ENCODE measurements at regions not wholly inside any gene's neighbourhood (a gene's known extent, or its start where the extent isn't known, plus 50 kb on each side); places are given as distances from the start of the nearest gene placed in this dataset.

GRCh38 chr5:174481737-174482136 lies 242.6 kb upstream of the MSX2 start (continued):
- no peak for TF ChIP-seq FOSL1 (IDR thresholded peaks at IDR 0.05; ENCODE audit: low read depth)
- TF ChIP-seq EZH2phosphoT487 (IDR thresholded peaks at IDR 0.05; ENCODE audit: borderline replicate concordance): no peak
- TF ChIP-seq EGR1 (IDR thresholded peaks at IDR 0.05; ENCODE audit: low read depth): no peak
- no peak for TF ChIP-seq POLR2A (IDR thresholded peaks at IDR 0.05; ENCODE audit: borderline replicate concordance, extremely low read depth, insufficient read depth, insufficient read length)
- TF ChIP-seq TCF7L2 (IDR thresholded peaks at IDR 0.05; ENCODE audit: borderline replicate concordance, extremely low read depth, insufficient read depth, insufficient read length): no peak
- no peak for TF ChIP-seq JUND (IDR thresholded peaks at IDR 0.05)

GRCh38 chr5:174482607-174483024 lies 241.8 kb upstream of the MSX2 start:
- DNase-seq (ENCODE audit: low read depth, low spot score) (no peak), ATAC-seq (no peak)
- no peak overlapping the region for H3K27ac ChIP-seq (ENCODE audit: low read depth, low read length)
- ChIA-PET RAD21 (ENCODE audit: low non-redundant PET in 1 of 2, low total read pairs in 2 of 2, uncharacterized antibody in 2 of 2, unreplicated experiment in 2 of 2) (no interaction called here), CTCF (no interaction called here), POLR2A (no interaction called here)
- no peaks in the 10 kb centered on the region for H3K9me2 ChIP-seq (ENCODE audit: insufficient read depth)
- no peaks in the 10 kb centered on the region for H3K4me1 ChIP-seq (ENCODE audit: control insufficient read depth in 1 of 2, insufficient read depth in 2 of 2, low read length in 2 of 2)
- H3K27me3 ChIP-seq (ENCODE audit: insufficient read depth, low read length): no peaks in the 10 kb centered on the region
- no peak overlapping the region for H3K4me3 ChIP-seq (replicated peaks in 1 of 2; ENCODE audit: low read depth in 1 of 2, low read length in 2 of 2)
- H2AFZ ChIP-seq (ENCODE audit: low read depth, low read length, poor library complexity, severe bottlenecking): no peak overlapping the region
- H4K20me1 ChIP-seq (ENCODE audit: insufficient read depth): no peaks in the 10 kb centered on the region
- no peaks in the 10 kb centered on the region for H3K36me3 ChIP-seq (ENCODE audit: control insufficient read depth in 1 of 2, insufficient read depth in 2 of 2, low read length in 2 of 2)
- no peak overlapping the region for H3K4me2 ChIP-seq (ENCODE audit: low read length)
- TF ChIP-seq SIN3A (IDR thresholded peaks at IDR 0.05; ENCODE audit: low read depth) (no peak), FOSL1 (IDR thresholded peaks at IDR 0.05; ENCODE audit: low read depth) (no peak), ATF3 (IDR thresholded peaks at IDR 0.05) (no peak), POLR2A (IDR thresholded peaks at IDR 0.05; ENCODE audit: borderline replicate concordance, extremely low read depth, insufficient read depth, insufficient read length) (no peak), EGR1 (IDR thresholded peaks at IDR 0.05; ENCODE audit: low read depth) (no peak), RAD21 (IDR thresholded peaks at IDR 0.05; ENCODE audit: low read depth) (no peak), JUND (IDR thresholded peaks at IDR 0.05) (no peak), ELF1 (IDR thresholded peaks at IDR 0.05; ENCODE audit: borderline replicate concordance, low read depth) (no peak), CBX3 (IDR thresholded peaks at IDR 0.05; ENCODE audit: low read depth) (no peak), POLR2AphosphoS5 (IDR thresholded peaks at IDR 0.05; ENCODE audit: low read depth, low read length) (no peak), YY1 (IDR thresholded peaks at IDR 0.05; ENCODE audit: extremely low read depth, insufficient replicate concordance, low read depth, low read length) (no peak), TCF7L2 (IDR thresholded peaks at IDR 0.05; ENCODE audit: borderline replicate concordance, extremely low read depth, insufficient read depth, insufficient read length) (no peak)
- H3K9me3 ChIP-seq (ENCODE audit: control insufficient read depth in 1 of 2, insufficient read depth in 1 of 2, low read depth in 1 of 2, low read length in 2 of 2): no peaks in the 10 kb centered on the region; a peak in 1 of 4 replicates
- no TSS peak for BruUV-seq (replicated peaks)
- intact Hi-C loops (cut with micrococcal nuclease): no loop called here
- no peak overlapping the region for H3K9ac ChIP-seq (ENCODE audit: low read length)
- H3K79me2 ChIP-seq (ENCODE audit: insufficient read depth, low read length): no peaks in the 10 kb centered on the region

All from HCT116 (cell line).